SKM-1 (cell line): ENCODE measurements at regions not wholly inside any gene's neighbourhood (a gene's known extent, or its start where the extent isn't known, plus 50 kb on each side); places are given as distances from the start of the nearest gene placed in this dataset.

Source experiments
- DNase-seq: peaks from one replicate; lab custom pipeline; 2025; ENCODE audit not compliant: unreplicated experiment; lab: John Stamatoyannopoulos, UW

DNA sequence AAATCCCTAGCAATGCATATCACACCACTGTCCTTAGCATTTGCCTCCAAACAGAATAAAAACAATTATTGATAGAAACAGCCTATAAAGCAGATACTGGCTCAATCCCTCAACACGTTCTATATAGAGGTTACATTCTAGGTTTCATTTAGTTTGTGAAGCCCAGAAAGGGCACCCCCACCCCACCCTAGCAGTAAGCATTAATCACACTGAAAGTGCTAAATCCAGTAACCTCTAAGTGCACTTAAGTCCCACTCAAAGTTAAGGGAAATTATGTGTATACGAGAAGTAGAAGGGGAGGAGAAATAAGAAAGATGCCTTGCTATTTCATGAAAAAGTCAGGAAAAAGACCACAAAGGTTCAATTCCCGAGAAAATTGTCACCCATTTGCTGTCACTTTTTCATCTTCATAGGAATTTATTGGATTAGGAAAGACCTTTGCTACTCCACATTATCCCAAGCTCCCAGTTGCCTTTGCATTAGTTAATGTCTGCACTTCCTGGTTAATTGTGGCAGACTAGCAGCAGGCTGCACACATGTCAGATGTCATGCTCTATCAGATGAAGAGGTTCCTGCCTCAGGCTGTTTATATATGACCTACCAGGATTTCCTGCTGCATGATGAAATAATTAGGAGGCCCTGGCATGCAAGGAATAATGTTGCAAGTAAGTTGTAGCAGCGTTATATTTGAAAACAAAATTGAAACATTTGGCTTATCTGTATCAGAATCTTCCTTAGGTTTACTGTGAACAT, 54.5 kb upstream of the LHX8 start:
- no peak for DNase-seq

DNA sequence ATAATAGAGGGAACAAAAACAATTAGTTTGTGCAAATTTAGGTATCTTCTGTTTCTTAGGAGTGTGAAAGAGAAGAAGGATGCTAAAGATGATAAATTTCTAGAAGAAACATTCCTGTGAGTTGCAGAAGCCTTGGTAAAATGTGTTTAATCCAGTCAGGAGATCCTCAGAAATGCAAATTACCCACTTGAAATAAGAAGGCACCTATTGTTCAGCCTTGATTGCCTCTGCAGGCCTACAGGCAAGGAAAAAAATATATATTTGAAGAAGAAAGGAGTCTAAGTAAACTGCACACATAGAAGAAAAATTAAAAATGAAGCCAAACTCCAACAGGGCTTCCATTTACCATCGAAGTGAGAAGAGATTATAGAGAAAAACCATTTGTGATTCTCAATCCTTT, 51.0 kb upstream of the LHX8 start:
- no peak for DNase-seq

DNA sequence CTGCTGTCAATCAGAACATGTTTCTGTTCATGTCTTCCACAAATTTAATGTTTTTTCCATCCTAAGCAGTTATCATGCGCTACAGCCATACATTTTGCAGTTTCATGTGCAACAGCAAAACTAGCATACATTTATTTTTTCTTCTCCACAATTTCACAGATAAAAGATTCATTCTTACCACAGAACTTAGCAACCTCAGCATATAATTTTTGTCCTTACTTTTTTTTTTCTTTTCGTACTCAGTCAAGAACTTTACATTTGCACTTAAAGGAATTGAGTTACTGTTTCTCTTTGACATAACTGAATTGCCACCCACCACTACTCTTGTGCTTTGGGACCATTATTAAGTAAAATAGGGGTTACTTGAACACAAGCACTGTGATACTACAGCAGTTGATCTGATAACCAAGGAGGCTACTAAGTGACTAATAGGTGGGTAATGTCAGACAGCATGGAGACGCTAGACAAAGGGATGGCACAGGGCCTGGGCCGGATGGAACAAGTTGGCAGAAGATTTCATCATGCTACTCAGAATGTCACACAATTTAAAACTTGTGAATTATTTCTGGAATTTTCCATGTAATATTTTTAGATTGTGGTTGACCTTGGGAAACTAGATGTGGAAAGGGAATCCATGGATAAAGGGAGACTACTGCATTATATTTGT, 50.2 kb upstream of the LHX8 start:
- DNase-seq, result no peak
